ENCODE measurements at regions not wholly inside any gene's neighbourhood (a gene's known extent, or its start where the extent isn't known, plus 50 kb on each side); places are given as distances from the start of the nearest gene placed in this dataset.

DNA sequence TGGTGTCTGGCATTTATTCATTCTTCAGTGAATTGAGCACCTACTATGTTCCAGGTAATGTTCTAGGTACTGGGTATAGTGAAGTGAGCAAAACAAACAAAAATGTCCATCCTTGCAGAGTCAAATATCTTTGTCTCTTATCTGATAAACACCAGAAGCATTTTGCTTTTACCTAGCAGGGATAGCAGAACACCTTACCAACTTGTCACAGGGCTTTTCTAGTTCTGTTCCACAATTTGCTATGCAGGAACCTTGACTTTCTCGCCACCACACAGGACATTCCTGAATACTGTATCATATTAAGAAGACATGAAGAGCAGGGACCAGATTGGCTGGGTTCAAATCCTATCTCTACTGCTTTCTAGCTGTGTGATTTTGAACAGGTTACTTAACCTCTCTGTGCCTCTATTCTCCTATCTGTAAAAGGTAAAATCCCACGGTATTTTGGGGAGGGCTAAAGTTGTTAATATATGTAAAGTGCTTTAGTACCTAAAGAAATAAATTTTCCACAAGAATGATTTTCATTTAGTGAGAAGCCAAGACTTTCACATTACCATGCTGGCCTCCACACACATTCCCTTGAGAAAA lies 214.5 kb upstream of the S100G start:
- TF ChIP-seq, protein P1, sequence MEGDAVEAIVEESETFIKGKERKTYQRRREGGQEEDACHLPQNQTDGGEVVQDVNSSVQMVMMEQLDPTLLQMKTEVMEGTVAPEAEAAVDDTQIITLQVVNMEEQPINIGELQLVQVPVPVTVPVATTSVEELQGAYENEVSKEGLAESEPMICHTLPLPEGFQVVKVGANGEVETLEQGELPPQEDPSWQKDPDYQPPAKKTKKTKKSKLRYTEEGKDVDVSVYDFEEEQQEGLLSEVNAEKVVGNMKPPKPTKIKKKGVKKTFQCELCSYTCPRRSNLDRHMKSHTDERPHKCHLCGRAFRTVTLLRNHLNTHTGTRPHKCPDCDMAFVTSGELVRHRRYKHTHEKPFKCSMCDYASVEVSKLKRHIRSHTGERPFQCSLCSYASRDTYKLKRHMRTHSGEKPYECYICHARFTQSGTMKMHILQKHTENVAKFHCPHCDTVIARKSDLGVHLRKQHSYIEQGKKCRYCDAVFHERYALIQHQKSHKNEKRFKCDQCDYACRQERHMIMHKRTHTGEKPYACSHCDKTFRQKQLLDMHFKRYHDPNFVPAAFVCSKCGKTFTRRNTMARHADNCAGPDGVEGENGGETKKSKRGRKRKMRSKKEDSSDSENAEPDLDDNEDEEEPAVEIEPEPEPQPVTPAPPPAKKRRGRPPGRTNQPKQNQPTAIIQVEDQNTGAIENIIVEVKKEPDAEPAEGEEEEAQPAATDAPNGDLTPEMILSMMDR (IDR thresholded peaks at IDR 0.05) = no peak
- no peak for TF ChIP-seq POLR2A (IDR thresholded peaks at IDR 0.05)

All from esophagus squamous epithelium (tissue), 4 donors.